ENCODE measurements at regions not wholly inside any gene's neighbourhood (a gene's known extent, or its start where the extent isn't known, plus 50 kb on each side); places are given as distances from the start of the nearest gene placed in this dataset.

DNA sequence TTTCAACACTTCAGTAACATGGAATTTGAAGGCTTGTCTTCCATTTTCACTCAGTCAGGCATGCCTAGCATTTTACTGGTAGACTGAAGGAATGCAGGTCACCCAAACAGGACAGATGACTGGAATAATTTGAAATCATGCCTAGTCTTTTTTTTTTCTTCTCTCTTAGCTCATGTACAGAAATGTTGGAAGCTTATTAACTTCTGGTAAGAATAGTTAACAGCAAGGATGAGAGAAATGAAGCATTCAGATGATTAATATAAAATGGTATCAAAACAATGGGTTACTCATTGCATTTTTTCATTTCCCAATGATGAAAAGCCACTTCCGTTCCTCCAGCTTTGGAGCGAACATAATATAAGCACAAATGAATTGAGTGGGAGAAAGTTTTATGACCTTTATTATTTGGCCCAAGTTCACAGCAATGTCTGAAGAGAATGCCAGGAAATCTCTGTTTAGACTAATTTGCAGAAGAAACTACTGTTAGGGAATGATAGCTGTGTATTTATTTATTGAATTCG lies 431.6 kb upstream of the RASGRP1 start:
- DNase-seq: no peak
- H3K4me3 ChIP-seq (replicated peaks in 1 of 3; ENCODE audit: low read depth in 2 of 3, low read length in 3 of 3): no peak overlapping the region
- H3K36me3 ChIP-seq (replicated peaks in 1 of 2; ENCODE audit: control insufficient read depth in 1 of 2, insufficient read depth in 2 of 2, low read length in 2 of 2): no peaks in the 10 kb centered on the region
- Mint-ChIP-seq H3K27ac (no peak overlapping the region), H3K4me1 (no peaks in the 10 kb centered on the region), H3K4me3 (no peak overlapping the region), H3K36me3 (no peaks in the 10 kb centered on the region), H3K27me3 (ENCODE audit: low read depth in 3 of 3) (peaks cover 1 to 3% (median 2%) of the 10 kb centered on the region in 3 donors), H3K9me3 (peaks cover 0 to 6% (median 2%) of the 10 kb centered on the region in 7 donors)
- H3K4me1 ChIP-seq (ENCODE audit: control insufficient read depth in 1 of 2, insufficient read depth in 2 of 2, low read length in 2 of 2): no peaks in the 10 kb centered on the region
- H3K9ac ChIP-seq (ENCODE audit: insufficient read depth, low read length, poor library complexity, severe bottlenecking): no peak overlapping the region
- no peaks in the 10 kb centered on the region for H3K79me2 ChIP-seq (ENCODE audit: insufficient read depth, low read length)
- H3K4me2 ChIP-seq (replicated peaks; ENCODE audit: extremely low read depth, low read length, poor library complexity, severe bottlenecking): no peak overlapping the region
- no CpG with 5 or more reads among the region's 3 CpGs for WGBS (ENCODE audit: insufficient coverage)
- H4K20me1 ChIP-seq (ENCODE audit: insufficient read depth, low read length): no peaks in the 10 kb centered on the region
- intact Hi-C loops (cut with micrococcal nuclease): no loop called here
- no peak overlapping the region for H3K27ac ChIP-seq (ENCODE audit: low read depth in 1 of 2, low read length in 2 of 2)
- H2AFZ ChIP-seq (ENCODE audit: insufficient read depth, low read depth, low read length, poor library complexity, severe bottlenecking): no peak overlapping the region
- no peaks in the 10 kb centered on the region for H3K27me3 ChIP-seq (ENCODE audit: control insufficient read depth in 2 of 2, insufficient read depth in 2 of 2, low read length in 2 of 2)
- TF ChIP-seq, protein P1, sequence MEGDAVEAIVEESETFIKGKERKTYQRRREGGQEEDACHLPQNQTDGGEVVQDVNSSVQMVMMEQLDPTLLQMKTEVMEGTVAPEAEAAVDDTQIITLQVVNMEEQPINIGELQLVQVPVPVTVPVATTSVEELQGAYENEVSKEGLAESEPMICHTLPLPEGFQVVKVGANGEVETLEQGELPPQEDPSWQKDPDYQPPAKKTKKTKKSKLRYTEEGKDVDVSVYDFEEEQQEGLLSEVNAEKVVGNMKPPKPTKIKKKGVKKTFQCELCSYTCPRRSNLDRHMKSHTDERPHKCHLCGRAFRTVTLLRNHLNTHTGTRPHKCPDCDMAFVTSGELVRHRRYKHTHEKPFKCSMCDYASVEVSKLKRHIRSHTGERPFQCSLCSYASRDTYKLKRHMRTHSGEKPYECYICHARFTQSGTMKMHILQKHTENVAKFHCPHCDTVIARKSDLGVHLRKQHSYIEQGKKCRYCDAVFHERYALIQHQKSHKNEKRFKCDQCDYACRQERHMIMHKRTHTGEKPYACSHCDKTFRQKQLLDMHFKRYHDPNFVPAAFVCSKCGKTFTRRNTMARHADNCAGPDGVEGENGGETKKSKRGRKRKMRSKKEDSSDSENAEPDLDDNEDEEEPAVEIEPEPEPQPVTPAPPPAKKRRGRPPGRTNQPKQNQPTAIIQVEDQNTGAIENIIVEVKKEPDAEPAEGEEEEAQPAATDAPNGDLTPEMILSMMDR (IDR thresholded peaks at IDR 0.05): no peak
- H3K9me3 ChIP-seq (replicated peaks in 1 of 2; ENCODE audit: control insufficient read depth in 1 of 2, insufficient read depth in 1 of 2, low read length in 2 of 2): peaks cover 0 to 11% of the 10 kb centered on the region in 2 donors

DNA sequence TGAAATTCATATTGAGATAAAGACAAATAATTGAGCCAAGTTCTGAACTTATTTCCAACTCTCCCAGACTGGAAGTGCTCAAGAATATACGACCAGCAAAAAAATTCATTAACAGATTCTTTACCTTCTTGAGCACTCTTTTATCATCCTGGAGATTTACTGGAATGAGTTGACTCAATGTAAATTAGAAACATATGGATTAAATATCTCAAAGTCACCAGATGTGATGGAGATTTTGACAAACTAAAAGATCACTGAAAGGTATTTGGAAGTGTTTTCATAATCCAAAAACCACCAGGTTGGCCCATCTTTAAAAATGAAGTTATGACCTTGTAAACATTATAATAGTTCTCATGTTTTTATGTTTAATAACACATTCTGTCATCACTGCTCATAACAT lies 433.2 kb upstream of the RASGRP1 start:
- Histone ChIP-seq H3K4me1 (ENCODE audit: control insufficient read depth in 1 of 2, insufficient read depth in 2 of 2, low read length in 2 of 2) (no peaks in the 10 kb centered on the region), H3K36me3 (replicated peaks in 1 of 2; ENCODE audit: control insufficient read depth in 1 of 2, insufficient read depth in 2 of 2, low read length in 2 of 2) (no peaks in the 10 kb centered on the region), H2AFZ (ENCODE audit: insufficient read depth, low read depth, low read length, poor library complexity, severe bottlenecking) (no peak overlapping the region), H3K9me3 (replicated peaks in 1 of 2; ENCODE audit: control insufficient read depth in 1 of 2, insufficient read depth in 1 of 2, low read length in 2 of 2) (peaks cover 0 to 11% of the 10 kb centered on the region in 2 donors), H3K27ac (ENCODE audit: low read depth in 1 of 2, low read length in 2 of 2) (no peak overlapping the region), H3K79me2 (ENCODE audit: insufficient read depth, low read length) (no peaks in the 10 kb centered on the region), H3K27me3 (ENCODE audit: control insufficient read depth in 2 of 2, insufficient read depth in 2 of 2, low read length in 2 of 2) (no peaks in the 10 kb centered on the region), H3K9ac (ENCODE audit: insufficient read depth, low read length, poor library complexity, severe bottlenecking) (no peak overlapping the region), H3K4me3 (replicated peaks in 1 of 3; ENCODE audit: low read depth in 2 of 3, low read length in 3 of 3) (no peak overlapping the region), H3K4me2 (replicated peaks; ENCODE audit: extremely low read depth, low read length, poor library complexity, severe bottlenecking) (no peak overlapping the region), H4K20me1 (ENCODE audit: insufficient read depth, low read length) (no peaks in the 10 kb centered on the region)
- no peaks in the 10 kb centered on the region for H3K4me1 Mint-ChIP-seq
- intact Hi-C loops (cut with micrococcal nuclease): no loop called here
- no CpG with 5 or more reads among the region's 1 CpG for WGBS (ENCODE audit: insufficient coverage)
- no peak overlapping the region for H3K27ac Mint-ChIP-seq
- H3K9me3 Mint-ChIP-seq: peaks cover 0 to 8% (median 3%) of the 10 kb centered on the region in 7 donors
- TF ChIP-seq, protein P1 (IDR thresholded peaks at IDR 0.05): no peak
- no peak overlapping the region for H3K4me3 Mint-ChIP-seq
- peaks cover 1 to 3% (median 2%) of the 10 kb centered on the region in 3 donors for H3K27me3 Mint-ChIP-seq (ENCODE audit: low read depth in 3 of 3)
- DNase-seq: no peak
- no peaks in the 10 kb centered on the region for H3K36me3 Mint-ChIP-seq
